GM21529 (cell line): ENCODE measurements at regions not wholly inside any gene's neighbourhood (a gene's known extent, or its start where the extent isn't known, plus 50 kb on each side); places are given as distances from the start of the nearest gene placed in this dataset.

ENCODE experiments used
- ATAC-seq: cut with Tn5 transposase; IDR thresholded peaks from one replicate; pipeline ENCODE4 v1.9.1; 2021; ENCODE audit not compliant: unreplicated experiment

- no peak for ATAC-seq
Observed at GRCh38 chr6:142500250-142500786, 198.5 kb downstream of the ADGRG6 start.

GRCh38 chr6:142501795-142502194 lies 200.0 kb downstream of the ADGRG6 start:
- ATAC-seq: no peak

GRCh38 chr6:142507065-142507464 lies 205.3 kb downstream of the ADGRG6 start:
- ATAC-seq: no peak

GRCh38 chr6:142510211-142510610 lies 208.4 kb downstream of the ADGRG6 start:
- no peak for ATAC-seq

- no peak for ATAC-seq
Observed at GRCh38 chr6:142518126-142518525, 216.3 kb downstream of the ADGRG6 start.

GRCh38 chr6:142518761-142519160 lies 217.0 kb downstream of the ADGRG6 start:
- no peak for ATAC-seq

- ATAC-seq: no peak
Observed at GRCh38 chr6:142521791-142522190, 220.0 kb downstream of the ADGRG6 start.

- ATAC-seq: no peak
Observed at GRCh38 chr6:142523515-142524375, 221.9 kb downstream of the ADGRG6 start.

- ATAC-seq: no peak
Observed at GRCh38 chr6:142530566-142530965, 228.8 kb downstream of the ADGRG6 start.

- no peak for ATAC-seq
Observed at GRCh38 chr6:142531727-142532126, 229.9 kb downstream of the ADGRG6 start.

- no peak for ATAC-seq
Observed at GRCh38 chr6:142534076-142534475, 232.3 kb downstream of the ADGRG6 start.

- ATAC-seq: no peak
Observed at GRCh38 chr6:142534484-142534883, 232.7 kb downstream of the ADGRG6 start.

- no peak for ATAC-seq
Observed at GRCh38 chr6:142537612-142538478, 236.0 kb downstream of the ADGRG6 start.

- ATAC-seq: no peak
Observed at GRCh38 chr6:142542704-142543233, 241.0 kb downstream of the ADGRG6 start.

- no peak for ATAC-seq
Observed at GRCh38 chr6:142543606-142544005, 241.8 kb downstream of the ADGRG6 start.

- ATAC-seq: no peak
Observed at GRCh38 chr6:142544199-142544838, 242.5 kb downstream of the ADGRG6 start.

- ATAC-seq: no peak
Observed at GRCh38 chr6:142545147-142545546, 243.3 kb downstream of the ADGRG6 start.

GRCh38 chr6:142548566-142548965 lies 246.8 kb downstream of the ADGRG6 start:
- no peak for ATAC-seq

GRCh38 chr6:142550310-142551063 lies 248.7 kb downstream of the ADGRG6 start:
- no peak for ATAC-seq

- ATAC-seq: no peak
Observed at GRCh38 chr6:142551274-142551811, 249.5 kb downstream of the ADGRG6 start.
